GM12892 (cell line): ENCODE measurements at regions not wholly inside any gene's neighbourhood (a gene's known extent, or its start where the extent isn't known, plus 50 kb on each side); places are given as distances from the start of the nearest gene placed in this dataset.

Experiments
- POLR2A ChIP-seq: IDR thresholded peaks from 2 replicates; pipeline ENCODE4 v1.6.1; 2011; ENCODE audit warnings: low read depth, low read length, control low read depth
- POLR2AphosphoS5 ChIP-seq: IDR thresholded peaks from 2 replicates; pipeline ENCODE4 v1.6.1; 2011; ENCODE audit warnings: low read depth, low read length, control low read depth
- TAF1 ChIP-seq: IDR thresholded peaks from 2 replicates; pipeline ENCODE4 v1.6.1; 2011; ENCODE audit warnings: low read depth, mild to moderate bottlenecking, control low read depth, low read length, borderline replicate concordance

DNA sequence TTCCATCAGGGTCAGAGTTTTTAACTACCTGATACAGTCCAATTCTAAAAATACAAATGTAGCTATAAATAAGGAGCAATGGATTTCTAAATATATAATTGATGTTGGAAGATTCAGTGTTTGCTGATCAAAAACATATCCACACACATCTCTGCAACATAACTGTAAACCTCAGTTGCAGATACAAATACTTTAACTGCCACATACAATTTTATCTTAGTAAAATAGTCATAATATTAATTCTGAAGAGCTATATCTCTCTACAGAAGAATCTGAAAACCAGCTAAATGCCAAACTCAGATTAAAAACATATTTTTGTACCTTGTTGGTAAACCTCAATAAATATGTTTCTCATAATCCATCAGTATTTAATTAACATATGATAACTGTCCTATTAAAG, 674.3 kb upstream of the INTU start:
- TF ChIP-seq POLR2A = no peak
- TF ChIP-seq TAF1 = no peak
- TF ChIP-seq POLR2AphosphoS5 = no peak
